HG03196 (cell line): ENCODE measurements at regions not wholly inside any gene's neighbourhood (a gene's known extent, or its start where the extent isn't known, plus 50 kb on each side); places are given as distances from the start of the nearest gene placed in this dataset.

Source experiments
- ATAC-seq: cut with Tn5 transposase; IDR thresholded peaks from one replicate; pipeline ENCODE4 v1.9.1; 2021; ENCODE audit not compliant: unreplicated experiment

DNA sequence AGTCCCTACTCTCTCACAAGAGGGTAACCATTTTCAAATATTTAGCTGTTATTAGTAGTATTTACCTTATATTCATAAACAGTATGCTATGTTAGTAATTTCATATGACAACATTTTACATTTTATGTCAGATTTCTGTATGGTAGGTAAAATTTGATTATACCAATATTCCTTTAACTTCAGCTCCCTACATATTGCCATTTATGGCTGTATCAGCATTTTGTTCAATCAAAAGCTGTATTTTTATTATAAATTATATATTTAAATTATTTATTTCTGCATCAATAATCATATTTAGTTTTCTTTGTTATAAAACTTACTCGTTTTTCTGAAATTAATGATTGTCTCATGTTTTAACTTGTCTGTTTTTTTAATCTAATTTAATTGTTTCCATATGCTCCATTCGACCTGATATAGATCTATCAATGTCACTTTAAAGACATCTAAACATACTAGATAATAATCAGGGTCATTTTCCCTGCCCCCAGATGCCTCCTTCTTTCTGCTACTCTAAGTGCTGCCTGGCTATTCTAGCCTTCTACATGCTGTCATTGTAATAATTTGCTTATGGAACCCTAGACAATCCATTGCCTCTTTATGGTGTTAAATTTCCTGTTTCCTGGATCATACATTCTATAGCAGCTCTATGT is 1976.7 kb upstream of the ADGRL3 start:
- no peak for ATAC-seq

DNA sequence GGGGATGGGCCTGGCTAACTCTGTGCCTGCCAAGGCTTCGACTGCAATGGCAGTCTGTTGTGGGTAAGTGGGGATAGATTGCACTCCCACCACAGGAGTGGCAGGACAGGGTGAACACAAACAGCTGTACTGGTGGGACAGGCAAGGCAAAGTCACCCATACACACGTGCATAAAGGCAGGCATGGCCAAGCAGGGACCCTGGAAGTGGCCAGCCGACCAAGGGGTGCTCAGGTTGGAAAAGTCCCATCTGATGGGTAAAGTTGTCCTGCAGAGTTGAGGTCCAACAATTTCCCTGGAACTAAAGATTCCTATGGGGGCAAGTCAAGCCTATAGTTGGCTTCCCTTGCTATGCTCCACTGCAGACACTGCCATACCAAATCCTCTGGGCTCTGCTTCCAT is 1961.9 kb upstream of the ADGRL3 start:
- ATAC-seq, result no peak

DNA sequence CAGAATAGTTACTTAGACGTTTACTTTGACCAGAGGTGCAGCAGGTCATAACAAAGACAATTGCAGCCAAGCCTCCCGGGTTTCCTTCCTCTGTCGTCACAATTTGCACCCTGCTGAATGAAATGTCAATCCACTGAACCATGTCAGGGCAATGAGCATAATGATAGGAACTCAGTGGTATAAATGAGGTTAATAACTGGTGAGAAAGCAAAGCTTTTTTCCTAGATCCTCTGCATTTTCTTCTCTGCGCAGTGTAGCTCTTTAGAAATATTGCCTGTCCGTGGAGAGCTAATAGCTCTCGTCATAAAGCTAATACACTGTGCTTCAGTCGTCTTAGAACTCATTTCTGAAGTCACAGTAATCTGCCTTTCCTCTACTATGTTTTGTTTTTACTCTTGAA is 1960.1 kb upstream of the ADGRL3 start:
- no peak for ATAC-seq

DNA sequence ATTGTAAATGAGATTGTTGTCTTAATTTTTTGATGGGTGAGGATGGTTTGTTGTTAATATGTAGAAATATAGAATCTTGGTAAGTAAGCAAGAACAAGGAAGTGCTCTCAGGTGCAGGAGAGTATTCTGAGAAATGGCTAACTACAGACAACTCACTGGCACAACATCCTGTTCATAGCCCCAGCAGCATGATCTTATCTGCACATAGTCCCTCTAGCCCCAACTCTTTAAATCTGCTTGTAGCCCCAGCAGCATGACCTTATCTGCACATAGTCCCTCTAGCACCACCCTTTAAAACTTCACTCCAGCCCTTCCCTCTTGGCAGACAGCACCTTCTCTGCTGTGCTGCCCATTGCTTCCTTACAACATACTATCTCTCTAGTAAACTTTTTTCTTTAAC is 1957.1 kb upstream of the ADGRL3 start:
- no peak for ATAC-seq

DNA sequence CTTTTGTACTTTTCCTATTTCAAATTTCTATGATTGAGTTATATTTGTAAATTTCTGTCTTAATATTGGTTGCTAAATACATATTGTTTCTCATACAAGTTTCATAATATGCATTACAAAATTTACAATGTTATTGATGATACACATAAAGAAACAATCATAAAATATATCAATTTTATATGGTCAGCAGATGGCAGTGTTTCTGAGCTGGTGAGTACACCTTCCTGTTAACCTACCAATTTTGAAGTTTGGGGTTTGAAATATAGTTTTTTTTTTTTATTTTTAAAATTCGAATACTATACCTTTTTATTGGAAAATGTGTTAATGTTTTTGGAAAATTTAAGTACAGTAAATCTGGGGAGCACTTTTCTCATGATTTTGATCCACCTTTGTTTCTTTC is 1953.1 kb upstream of the ADGRL3 start:
- ATAC-seq, result no peak

DNA sequence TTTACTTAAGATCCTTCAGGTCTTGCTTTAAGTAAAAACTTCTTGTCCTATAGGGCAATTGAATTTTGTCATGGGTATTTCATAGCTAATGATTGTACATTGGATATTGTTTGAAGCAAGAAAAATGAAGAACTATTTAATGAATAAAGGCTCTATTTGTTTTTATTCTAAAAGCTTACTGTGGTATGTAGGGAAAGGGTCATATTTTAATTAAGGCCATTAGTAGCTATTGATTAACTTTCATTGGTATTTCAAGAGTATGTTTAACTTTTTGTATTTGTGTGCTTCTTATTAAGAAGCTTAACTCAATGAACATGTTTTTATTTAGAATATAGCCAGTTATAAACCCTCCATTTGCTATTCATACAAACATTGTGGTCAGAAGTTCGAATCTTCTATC is 1951.8 kb upstream of the ADGRL3 start:
- ATAC-seq, result no peak

DNA sequence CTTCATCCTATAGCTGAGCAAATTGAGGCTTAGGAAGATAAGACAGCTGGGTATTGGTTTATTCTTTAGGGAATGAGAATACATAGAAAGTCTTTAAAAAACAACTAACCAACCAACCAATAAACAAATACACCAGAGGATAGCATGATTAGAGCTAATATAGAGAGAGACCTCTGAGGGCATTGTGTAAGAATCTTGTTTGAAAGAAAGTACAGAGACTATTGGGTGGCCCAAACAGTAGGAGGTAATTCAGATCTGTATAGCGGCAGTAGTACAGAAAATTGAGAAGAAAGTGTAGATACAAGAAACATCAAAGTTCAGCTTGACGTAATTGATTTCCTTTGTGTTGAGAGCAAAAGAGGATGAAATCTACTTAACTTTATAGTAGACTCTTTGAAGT is 1951.0 kb upstream of the ADGRL3 start:
- ATAC-seq, result no peak

DNA sequence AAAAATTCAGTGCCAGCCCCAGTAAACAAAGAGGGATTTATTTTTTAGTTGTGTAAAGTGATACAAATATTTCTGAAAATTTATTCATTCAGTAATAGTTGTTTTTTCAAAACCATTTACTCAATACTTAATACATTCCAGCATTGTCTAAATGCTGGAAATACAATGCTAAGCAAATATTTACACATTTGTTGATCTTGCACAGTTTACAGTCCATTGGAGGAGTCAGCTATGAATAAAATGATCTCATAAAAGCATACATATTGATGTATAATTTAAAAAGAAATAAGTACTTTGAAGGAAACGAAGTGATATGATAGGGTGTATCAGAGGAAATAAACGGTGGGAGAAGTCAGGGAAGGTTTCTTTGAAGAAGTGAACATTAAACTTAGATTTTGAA is 1942.1 kb upstream of the ADGRL3 start:
- no peak for ATAC-seq

DNA sequence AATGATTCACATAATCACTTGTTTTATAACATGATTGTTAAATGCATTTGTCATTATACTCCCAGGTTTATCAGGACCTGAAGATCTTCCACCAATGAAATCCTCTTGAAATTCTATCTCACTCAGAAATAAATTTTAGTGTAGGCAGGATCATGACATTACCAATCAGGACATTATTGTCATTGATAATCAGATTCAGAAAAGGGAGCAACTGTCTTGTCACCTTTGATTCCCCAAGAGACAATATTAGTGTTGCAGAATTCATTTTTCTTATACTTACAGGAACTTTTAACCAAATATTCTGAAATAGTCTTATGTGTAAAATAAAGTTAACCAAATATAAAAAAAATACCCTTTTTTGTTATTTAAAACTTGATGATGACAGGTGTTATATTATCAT is 1892.5 kb upstream of the ADGRL3 start:
- no peak for ATAC-seq

DNA sequence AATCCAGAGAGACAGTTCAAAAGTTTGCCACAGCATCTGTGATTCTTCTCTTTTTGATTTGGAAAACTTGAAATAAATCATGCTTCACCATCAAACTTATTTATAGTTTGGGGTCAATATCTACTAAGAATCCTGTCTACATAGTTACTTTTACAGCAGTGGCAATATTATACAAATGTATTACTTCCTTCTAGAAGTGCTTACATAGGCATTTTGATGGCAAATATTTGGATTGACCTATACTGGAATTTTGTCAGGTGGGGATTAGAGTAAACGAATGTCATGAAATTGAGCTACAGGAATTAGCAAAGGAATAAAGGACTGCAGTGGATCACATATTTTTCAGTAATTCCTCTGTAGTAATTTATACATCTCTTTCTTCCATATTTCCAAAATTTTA is 1885.5 kb upstream of the ADGRL3 start:
- ATAC-seq, result no peak

DNA sequence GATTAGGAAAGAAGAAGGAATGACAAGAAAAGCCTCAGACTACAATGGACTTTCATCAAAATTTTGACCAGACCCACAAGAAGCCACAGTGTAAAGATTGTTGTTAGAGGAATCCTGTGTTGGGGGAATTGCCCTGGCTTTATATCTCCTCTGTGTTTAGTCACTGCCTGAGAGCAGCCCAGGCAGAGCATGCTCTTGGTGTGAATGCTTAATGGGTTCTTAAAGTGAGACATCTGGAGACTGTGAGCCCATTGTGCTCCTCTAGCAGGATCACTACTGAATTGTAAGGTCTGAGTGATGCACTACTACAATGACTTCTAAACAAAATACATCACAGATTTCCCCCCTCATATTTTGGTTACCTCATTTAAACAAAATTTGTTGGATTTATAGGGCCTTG is 1860.5 kb upstream of the ADGRL3 start:
- no peak for ATAC-seq

DNA sequence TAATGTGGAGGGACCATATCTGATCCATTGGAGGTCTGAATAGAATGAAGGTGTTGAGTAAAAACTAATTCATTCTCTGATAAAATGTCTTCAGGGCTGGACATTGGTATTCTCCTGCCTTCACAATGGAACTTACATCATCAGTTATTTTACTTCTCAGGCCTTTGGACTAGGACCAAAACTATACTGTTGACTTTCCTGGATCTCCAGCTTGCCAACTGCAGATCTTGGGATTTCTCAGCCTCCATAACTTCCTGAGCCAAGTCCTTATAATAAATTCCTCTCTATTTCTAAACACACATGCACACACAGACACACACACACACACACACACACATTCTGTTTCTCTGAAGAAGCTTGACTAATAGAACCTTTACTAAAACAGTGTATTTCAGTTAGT is 1858.6 kb upstream of the ADGRL3 start:
- ATAC-seq, result no peak

DNA sequence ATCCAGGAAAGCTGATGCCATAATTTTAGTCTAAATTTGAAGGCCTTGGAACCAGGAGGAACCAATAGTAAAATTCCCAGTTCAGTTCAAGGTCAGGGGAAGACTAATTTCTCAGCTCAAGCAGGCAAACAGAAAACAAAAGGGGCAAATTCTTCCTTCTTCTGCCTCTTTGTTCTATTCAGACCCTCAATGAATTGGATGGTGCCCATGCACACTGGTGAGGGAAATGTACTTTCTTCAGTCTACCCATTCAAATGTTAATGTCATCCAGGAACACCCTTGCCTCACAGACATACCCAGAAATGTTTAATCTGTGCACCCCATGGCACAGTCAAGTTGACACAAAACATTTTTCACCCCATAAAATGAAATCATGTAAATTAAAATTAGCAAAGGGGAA is 1851.2 kb upstream of the ADGRL3 start:
- ATAC-seq, result no peak

DNA sequence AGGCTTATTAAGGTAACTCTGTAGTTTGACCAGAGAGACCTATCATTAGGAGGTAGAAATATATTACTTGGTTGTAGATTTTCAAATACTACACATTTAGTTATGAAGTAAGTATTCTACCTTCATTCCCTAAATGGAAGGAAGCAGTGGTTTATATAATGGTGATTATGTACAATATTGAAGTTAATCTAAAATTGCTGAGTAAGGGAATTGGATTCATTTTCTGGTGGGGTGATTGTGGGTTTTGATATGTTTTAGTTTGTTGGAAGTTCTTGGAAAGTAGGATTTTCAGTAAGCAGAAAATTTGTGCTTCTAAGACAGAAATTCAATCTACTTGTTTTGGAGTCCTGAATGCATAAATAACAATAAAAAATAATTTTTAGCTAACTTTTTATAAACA is 1830.9 kb upstream of the ADGRL3 start:
- no peak for ATAC-seq

DNA sequence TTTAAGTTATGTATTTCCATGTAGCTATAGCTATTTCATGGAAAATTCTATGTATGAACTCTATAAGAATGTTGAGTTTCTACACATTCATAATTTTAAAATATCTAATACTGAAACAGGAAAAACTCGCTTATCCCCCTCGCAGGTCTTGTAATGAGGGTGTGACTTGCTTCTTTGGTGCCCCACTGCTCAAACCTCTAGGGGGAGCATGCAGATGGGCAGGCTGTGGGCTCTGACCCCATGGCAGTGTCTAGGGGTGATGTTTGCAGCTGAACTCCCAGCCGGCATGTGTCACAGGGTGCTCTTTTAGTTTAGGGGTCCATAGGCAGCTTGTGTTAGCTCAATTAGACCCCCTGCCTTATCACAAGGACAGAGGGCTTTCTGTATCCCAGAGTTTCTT is 1825.7 kb upstream of the ADGRL3 start:
- no peak for ATAC-seq

DNA sequence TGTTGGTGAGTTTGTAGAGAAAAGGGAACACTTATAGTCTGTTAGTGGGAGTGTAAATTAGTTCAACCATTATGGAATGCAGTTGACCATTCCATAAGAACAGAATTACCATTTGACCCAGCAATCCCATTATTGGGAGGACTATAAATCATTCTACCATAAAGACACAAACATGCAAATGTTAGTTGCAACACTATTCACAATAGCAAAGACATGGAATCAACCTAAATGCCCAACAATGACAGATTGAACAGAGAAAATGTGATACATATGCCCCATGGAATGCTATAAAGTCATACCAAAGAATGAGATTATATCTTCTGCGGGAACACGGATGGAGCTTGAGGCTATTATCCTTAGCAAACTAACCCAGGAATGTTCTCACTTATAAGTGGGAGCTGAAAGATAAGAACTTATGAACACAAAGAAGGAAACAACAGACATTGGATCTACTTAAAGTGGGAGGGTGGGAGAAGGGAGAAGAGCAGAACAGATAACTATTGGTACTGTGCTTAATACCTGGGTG is 1819.2 kb upstream of the ADGRL3 start:
- ATAC-seq, result no peak

DNA sequence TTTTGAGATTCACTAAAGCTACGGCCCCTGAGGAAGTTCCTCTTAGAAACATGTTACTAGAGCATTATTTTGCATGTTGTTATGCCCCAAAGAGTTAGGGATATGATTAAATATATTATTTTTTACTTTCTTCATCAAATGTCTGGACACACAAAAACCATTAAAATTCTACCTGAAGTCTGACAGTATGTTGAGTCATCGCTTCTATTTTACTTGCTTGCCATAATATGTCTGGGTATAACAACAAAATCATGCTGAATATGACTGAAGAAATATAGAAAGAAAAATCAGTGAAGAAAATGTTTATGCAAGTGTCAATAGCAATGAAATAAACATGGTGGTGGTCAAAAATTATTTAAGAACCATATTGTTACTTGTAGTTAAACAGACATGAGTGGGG is 1818.5 kb upstream of the ADGRL3 start:
- ATAC-seq, result no peak

DNA sequence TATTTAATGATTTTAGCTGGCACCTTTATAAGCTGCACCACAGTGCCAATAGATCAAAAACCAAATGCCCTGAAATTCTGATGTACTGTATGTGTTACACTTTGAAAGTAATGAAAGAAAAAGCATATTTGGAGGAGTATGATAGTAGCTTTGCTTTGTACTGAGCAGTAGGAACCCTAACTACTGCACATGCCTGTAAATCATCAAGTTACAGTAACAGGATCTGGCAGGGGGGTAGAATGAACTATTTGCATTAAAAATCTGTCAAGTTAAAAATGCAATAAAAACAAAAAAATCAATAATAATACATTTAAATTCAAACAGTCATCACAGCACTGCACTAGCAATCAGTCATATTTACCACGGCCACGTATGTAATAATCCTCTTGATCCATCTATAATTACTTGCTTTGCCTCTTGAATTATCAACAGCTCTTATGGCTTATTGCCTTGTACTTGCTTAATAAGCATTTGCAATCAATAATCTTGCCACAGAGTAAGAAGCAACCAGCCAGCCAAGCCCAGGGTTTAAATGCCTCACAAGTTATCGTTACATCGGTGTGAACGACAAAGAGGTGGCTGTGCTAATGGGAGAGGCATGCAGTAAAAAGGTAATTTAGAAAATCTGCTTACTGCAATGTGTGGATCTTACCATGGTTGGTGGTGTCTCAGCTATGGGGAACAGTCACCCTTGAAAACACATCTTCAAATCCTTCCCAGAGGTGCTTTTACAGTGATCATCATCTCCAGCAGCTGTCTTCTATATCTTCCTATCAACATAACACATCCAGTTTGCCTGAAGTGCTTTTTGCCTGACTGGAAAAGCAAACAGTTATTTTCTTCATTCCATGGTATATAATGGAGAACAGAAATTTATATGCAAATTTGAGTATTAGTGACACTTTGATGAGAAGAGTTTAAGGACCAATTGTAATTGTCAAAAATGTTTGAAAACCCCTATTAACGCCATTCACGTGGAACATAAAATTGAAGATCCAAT is 1812.1 kb upstream of the ADGRL3 start:
- no peak for ATAC-seq

DNA sequence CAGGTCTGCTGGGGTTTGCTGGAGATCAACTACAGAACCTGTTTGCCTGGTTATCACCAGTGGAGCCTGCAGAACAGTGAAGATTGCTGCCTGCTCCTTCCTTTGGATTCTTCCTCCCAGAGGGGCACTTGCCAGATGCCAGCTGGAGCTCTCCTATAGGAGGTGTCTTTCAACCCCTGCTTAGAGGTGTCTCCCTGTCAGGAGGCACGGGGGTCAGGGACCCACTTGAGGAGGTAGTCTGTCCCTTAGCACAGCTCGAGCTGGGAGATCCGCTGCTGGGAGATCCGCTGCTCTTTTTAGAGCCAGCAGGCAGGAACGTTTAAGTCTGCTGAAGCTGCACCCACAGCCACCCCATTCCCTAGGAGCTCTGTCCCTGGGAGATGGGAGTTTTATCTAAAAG is 1806.3 kb upstream of the ADGRL3 start:
- no peak for ATAC-seq

DNA sequence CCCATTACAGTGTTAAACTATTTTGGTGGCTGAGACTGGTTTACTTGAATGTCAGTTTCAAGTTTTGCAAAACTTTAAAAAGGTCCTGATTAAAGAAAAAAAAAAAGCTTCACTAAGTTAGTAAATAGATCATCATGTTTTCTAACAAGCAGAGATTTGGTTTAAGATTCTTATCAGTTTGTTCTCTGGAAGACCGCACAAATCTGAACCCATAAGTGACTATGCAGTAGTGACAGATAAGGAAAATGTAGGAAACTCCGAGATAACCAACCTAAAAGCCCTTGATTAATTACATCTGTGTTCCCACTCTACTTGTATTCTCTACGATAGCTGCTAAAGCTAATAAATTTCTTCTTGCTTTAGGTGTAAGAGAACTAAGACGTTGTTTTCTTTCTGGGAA is 1799.8 kb upstream of the ADGRL3 start:
- no peak for ATAC-seq

DNA sequence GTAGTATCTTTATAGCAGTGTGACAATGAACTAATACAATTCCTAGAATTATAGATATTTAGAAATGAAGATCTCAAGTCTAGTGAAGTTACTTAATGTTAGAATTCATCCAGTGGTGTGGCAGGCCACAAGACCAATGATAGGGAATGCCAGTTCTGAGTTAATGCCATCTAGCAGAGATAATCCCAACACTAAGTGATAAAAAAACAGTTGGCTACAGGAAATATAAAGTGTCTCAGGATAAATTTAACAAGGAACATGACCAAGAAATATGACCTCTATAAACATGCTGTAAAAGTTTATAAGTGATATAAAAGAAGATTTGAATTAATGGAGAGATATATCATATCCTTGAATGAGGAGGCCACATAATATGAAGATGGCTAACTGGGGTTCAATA is 1790.5 kb upstream of the ADGRL3 start:
- no peak for ATAC-seq

DNA sequence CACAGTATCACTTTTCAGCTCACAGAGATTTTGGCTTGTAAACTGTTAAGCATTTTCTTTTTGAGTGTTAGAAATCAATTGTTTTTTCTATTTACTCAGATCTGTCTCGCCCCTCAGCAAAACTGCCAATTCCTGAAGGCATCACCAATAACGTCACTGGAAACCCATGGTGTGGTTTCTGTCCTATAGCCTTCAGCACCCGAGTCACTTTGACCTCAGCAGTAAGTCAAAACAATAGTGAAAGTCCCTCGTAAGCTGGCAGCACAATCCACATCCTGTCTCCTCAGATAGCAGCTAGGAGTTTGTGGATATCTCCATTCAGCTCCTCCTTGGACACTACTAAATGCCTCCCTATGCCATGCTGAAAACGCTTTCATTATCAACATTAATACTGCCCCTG is 1787.4 kb upstream of the ADGRL3 start:
- ATAC-seq, result no peak
